RCC 7860 (cell line): ENCODE measurements at regions not wholly inside any gene's neighbourhood (a gene's known extent, or its start where the extent isn't known, plus 50 kb on each side); places are given as distances from the start of the nearest gene placed in this dataset.

Experiments
- DNase-seq: peaks from one replicate; pipeline ENCODE4 v3.0.0-alpha.2; 2015; ENCODE audit warnings: low spot score
- FAIRE-seq: peaks from 2 replicates; lab custom pipeline; 2012; peaks lifted over from hg19 to GRCh38; lab: Jason Lieb, UNC

GRCh38 chr3:67733269-67733950 lies 79.0 kb upstream of the SUCLG2 start:
- FAIRE-seq (no peak), DNase-seq (no peak)

- FAIRE-seq = no peak
- no peak for DNase-seq
These were observed 70.0 kb upstream of the SUCLG2 start for GRCh38 chr3:67724434-67724833.

GRCh38 chr3:67723863-67724262 lies 69.5 kb upstream of the SUCLG2 start:
- FAIRE-seq = no peak
- DNase-seq = no peak

- no peak for FAIRE-seq
- DNase-seq = no peak
These were observed 64.9 kb upstream of the SUCLG2 start for GRCh38 chr3:67719333-67719732.

- FAIRE-seq = no peak
- DNase-seq = no peak
These were observed 61.6 kb upstream of the SUCLG2 start for GRCh38 chr3:67715971-67716370.

GRCh38 chr3:67713764-67714469 lies 59.5 kb upstream of the SUCLG2 start:
- DNase-seq (no peak), FAIRE-seq (no peak)

GRCh38 chr3:67712259-67712658 lies 57.8 kb upstream of the SUCLG2 start:
- DNase-seq (no peak), FAIRE-seq (no peak)

GRCh38 chr3:67710396-67710795 lies 56.0 kb upstream of the SUCLG2 start:
- FAIRE-seq (no peak), DNase-seq (no peak)

- no peak for FAIRE-seq
- DNase-seq = no peak
These were observed 52.5 kb upstream of the SUCLG2 start for GRCh38 chr3:67706934-67707333.

- no peak for FAIRE-seq
These were observed 49.9 kb upstream of the SUCLG2 start for GRCh38 chr3:67704322-67704721.

More at GRCh38 chr3:67704322-67704721, 49.9 kb upstream of the SUCLG2 start:
- no peak for DNase-seq
